Astrocyte (in vitro differentiated cells and primary cell): ENCODE measurements at regions not wholly inside any gene's neighbourhood (a gene's known extent, or its start where the extent isn't known, plus 50 kb on each side); places are given as distances from the start of the nearest gene placed in this dataset.

Experiments used
- DNase-seq: peaks from one replicate; pipeline ENCODE4 v3.0.0-alpha.2; 2010; ENCODE audit warnings: low read depth
- FAIRE-seq: peaks from 2 replicates; lab custom pipeline; 2011; peaks lifted over from hg19 to GRCh38; lab: Jason Lieb, UNC
- H2AFZ ChIP-seq: 2 replicates; pipeline ENCODE4 v1.6.0; 2012; ENCODE audit warnings: low read depth, low read length, inconsistent platforms
- H3K27ac ChIP-seq: 2 replicates; pipeline ENCODE4 v1.5.1; 2011; ENCODE audit warnings: low read depth, low read length, inconsistent platforms
- H3K27me3 ChIP-seq: 2 replicates; pipeline ENCODE4 v1.6.0; 2011; ENCODE audit warnings: low read length, inconsistent platforms; ENCODE audit not compliant: insufficient read depth
- H3K36me3 ChIP-seq: 2 replicates; pipeline ENCODE4 v1.5.1; 2011; ENCODE audit warnings: low read length, inconsistent platforms; ENCODE audit not compliant: insufficient read depth
- H3K4me1 ChIP-seq: 2 replicates; pipeline ENCODE4 v1.5.1; 2011; ENCODE audit warnings: low read length, inconsistent platforms; ENCODE audit not compliant: insufficient read depth
- H3K4me2 ChIP-seq: 2 replicates; pipeline ENCODE4 v1.6.0; 2012; ENCODE audit warnings: low read length, inconsistent platforms
- H3K4me3 ChIP-seq: 2 replicates; pipeline ENCODE4 v1.5.1; 2011; ENCODE audit warnings: low read depth, mild to moderate bottlenecking, low read length, inconsistent platforms; ENCODE audit not compliant: insufficient read depth
- H3K79me2 ChIP-seq: 2 replicates; pipeline ENCODE4 v1.6.0; 2012; ENCODE audit warnings: mild to moderate bottlenecking, low read length, inconsistent platforms; ENCODE audit not compliant: insufficient read depth
- H3K9ac ChIP-seq: 2 replicates; pipeline ENCODE4 v1.6.0; 2012; ENCODE audit warnings: mild to moderate bottlenecking, low read length, inconsistent platforms
- H3K9me3 ChIP-seq: 2 replicates; pipeline ENCODE4 v1.5.1; 2012; ENCODE audit warnings: low read depth, mild to moderate bottlenecking, low read length, inconsistent platforms; ENCODE audit not compliant: insufficient read depth
- H4K20me1 ChIP-seq: 2 replicates; pipeline ENCODE4 v1.6.0; 2012; ENCODE audit warnings: low read length, inconsistent platforms; ENCODE audit not compliant: insufficient read depth
- H3K27ac Mint-ChIP-seq: one replicate; pipeline ENCODE4 v1.8.0; 2021; ENCODE audit warnings: mild to moderate bottlenecking, mixed read lengths; ENCODE audit not compliant: unreplicated experiment
- H3K27me3 Mint-ChIP-seq: one replicate; pipeline ENCODE4 v1.8.0; 2021; ENCODE audit warnings: low read depth, mixed read lengths; ENCODE audit not compliant: unreplicated experiment
- H3K36me3 Mint-ChIP-seq: one replicate; pipeline ENCODE4 v1.8.0; 2021; ENCODE audit warnings: low read depth, mixed read lengths; ENCODE audit not compliant: unreplicated experiment
- H3K4me1 Mint-ChIP-seq: one replicate; pipeline ENCODE4 v1.8.0; 2021; ENCODE audit warnings: low read depth, mixed read lengths; ENCODE audit not compliant: unreplicated experiment
- H3K4me3 Mint-ChIP-seq: one replicate; pipeline ENCODE4 v1.8.0; 2021; ENCODE audit warnings: mild to moderate bottlenecking, moderate library complexity, mixed read lengths; ENCODE audit not compliant: unreplicated experiment
- H3K9me3 Mint-ChIP-seq: one replicate; pipeline ENCODE4 v1.8.0; 2021; ENCODE audit warnings: mild to moderate bottlenecking, mixed read lengths; ENCODE audit not compliant: unreplicated experiment
- EZH2 ChIP-seq: IDR thresholded peaks from 2 replicates; pipeline ENCODE4 v1.6.1; 2012; ENCODE audit warnings: mild to moderate bottlenecking, low read length, inconsistent platforms; ENCODE audit not compliant: insufficient read depth
- TF ChIP-seq, protein P1 (sequence below): IDR thresholded peaks from 2 replicates; pipeline ENCODE4 v1.5.1; 2011; ENCODE audit warnings: low read depth, mild to moderate bottlenecking, inconsistent platforms, low read length, moderate library complexity; ENCODE audit not compliant: insufficient read depth

DNA sequence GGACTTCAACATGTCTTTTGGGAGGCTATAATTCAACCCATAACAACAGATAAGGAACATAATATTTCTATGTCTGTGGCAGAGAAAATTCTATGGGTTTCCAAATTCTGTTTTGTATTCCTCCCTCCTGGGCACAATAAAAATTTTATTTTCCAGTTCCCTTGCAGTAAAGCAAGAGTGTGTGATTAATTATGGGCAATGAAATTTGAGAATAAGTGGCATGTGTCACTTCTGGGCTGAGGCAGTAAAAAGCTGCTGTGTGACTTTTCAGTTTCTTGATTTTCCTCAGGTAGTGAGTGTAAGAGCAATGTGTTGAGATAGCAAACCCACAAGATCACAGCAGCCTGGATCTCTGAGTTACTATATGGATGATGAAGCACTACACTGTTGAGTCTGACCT, 216.4 kb downstream of the MEIS1 start:
- Histone ChIP-seq H3K4me1 (no peaks in the 10 kb centered on the region), H3K79me2 (no peaks in the 10 kb centered on the region), H3K27me3 (no peaks in the 10 kb centered on the region), H3K9ac (no peak overlapping the region), H2AFZ (no peak overlapping the region), H3K9me3 (no peaks in the 10 kb centered on the region), H3K36me3 (no peaks in the 10 kb centered on the region), H3K4me3 (no peak overlapping the region), H3K27ac (no peak overlapping the region), H4K20me1 (no peaks in the 10 kb centered on the region), H3K4me2 (no peak overlapping the region)
- Mint-ChIP-seq H3K4me3 (no peak overlapping the region), H3K36me3 (no peaks in the 10 kb centered on the region), H3K9me3 (peaks cover 6% of the 10 kb centered on the region), H3K27me3 (no peaks in the 10 kb centered on the region), H3K4me1 (no peaks in the 10 kb centered on the region), H3K27ac (no peak overlapping the region)
- DNase-seq = no peak
- no peak for FAIRE-seq
- no peak for TF ChIP-seq EZH2
- TF ChIP-seq, protein P1, sequence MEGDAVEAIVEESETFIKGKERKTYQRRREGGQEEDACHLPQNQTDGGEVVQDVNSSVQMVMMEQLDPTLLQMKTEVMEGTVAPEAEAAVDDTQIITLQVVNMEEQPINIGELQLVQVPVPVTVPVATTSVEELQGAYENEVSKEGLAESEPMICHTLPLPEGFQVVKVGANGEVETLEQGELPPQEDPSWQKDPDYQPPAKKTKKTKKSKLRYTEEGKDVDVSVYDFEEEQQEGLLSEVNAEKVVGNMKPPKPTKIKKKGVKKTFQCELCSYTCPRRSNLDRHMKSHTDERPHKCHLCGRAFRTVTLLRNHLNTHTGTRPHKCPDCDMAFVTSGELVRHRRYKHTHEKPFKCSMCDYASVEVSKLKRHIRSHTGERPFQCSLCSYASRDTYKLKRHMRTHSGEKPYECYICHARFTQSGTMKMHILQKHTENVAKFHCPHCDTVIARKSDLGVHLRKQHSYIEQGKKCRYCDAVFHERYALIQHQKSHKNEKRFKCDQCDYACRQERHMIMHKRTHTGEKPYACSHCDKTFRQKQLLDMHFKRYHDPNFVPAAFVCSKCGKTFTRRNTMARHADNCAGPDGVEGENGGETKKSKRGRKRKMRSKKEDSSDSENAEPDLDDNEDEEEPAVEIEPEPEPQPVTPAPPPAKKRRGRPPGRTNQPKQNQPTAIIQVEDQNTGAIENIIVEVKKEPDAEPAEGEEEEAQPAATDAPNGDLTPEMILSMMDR = no peak

DNA sequence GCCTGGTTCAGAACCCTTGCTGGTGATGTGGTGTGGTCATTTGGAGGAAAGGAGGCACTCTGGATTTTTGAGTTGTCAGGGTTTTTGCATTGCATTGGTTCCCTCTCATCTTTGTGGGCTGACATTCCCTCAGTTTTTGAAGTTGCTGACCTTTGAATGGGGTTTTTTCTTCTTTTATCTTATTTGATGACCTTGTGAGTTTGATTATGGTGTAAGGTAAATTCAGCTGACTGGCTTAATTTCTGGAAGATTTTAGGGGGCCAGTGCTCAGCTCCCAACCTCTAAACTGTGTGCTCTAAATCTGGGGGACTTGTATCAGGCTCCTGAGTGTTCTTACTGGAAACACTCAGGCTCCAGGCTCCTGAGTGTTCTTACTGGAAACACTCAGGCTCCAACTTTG, 225.9 kb downstream of the MEIS1 start:
- H3K4me2 ChIP-seq = no peak overlapping the region
- DNase-seq (no peak), FAIRE-seq (no peak)
- H3K9me3 Mint-ChIP-seq = peaks cover 6% of the 10 kb centered on the region
- H3K4me3 ChIP-seq = no peak overlapping the region
- H3K27ac ChIP-seq = no peak overlapping the region
- no peak overlapping the region for H3K4me3 Mint-ChIP-seq
- H3K4me1 ChIP-seq = no peaks in the 10 kb centered on the region
- no peaks in the 10 kb centered on the region for H3K36me3 Mint-ChIP-seq
- TF ChIP-seq, protein P1 = no peak
- no peak for TF ChIP-seq EZH2
- H3K9me3 ChIP-seq = no peaks in the 10 kb centered on the region
- no peaks in the 10 kb centered on the region for H3K79me2 ChIP-seq
- H2AFZ ChIP-seq = no peak overlapping the region
- peaks cover 8% of the 10 kb centered on the region for H3K4me1 Mint-ChIP-seq
- no peak overlapping the region for H3K27ac Mint-ChIP-seq
- H4K20me1 ChIP-seq = no peaks in the 10 kb centered on the region
- H3K9ac ChIP-seq = no peak overlapping the region
- H3K36me3 ChIP-seq = no peaks in the 10 kb centered on the region
- H3K27me3 Mint-ChIP-seq = peaks cover 2% of the 10 kb centered on the region
- H3K27me3 ChIP-seq = no peaks in the 10 kb centered on the region

DNA sequence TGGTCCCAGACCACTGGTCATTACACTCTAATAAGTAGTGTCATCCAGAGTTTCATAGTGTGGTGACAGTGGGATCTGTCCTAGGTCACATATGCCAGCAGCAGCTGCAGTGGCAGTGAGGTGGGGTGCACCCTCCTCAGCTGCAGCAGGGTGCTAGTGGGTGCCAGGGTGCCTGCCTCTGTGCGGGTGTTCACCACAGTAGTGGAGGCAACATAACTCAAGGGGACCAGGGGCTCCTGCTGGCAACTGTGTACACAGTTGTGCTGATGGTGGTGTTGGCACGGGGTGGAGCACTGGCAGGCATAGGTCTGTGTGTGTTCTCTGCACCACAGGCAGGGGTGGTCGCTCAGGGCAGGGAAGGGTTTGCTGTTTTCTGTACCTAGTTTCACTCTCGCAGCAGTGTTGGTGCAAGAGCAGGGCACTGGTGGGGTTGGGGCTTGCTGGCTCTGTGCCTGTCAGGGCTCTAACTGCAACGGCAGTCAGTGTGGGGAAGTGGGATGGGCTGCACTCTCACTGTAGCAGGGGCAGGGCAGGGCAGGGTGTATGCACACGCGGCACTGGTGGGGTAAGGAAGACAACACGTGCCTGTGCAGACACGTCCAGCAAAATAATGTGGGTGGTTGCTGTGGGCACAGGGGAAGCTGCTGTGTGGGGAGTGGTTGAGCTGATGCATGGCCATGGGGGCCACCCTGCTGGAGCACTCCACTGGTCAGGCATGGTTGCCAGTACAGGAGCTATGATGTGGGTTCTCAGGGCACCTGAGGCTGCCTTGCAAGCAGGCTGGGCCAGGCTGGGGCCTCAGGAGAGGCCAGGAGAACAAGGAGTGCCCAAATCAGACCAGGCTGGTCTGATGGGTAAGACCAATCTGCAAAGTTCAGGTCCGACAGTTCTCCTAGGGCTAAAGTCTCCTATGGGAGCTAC, 226.6 kb downstream of the MEIS1 start:
- no peak overlapping the region for H2AFZ ChIP-seq

More for the DNA sequence above, 226.6 kb downstream of the MEIS1 start:
- no peak overlapping the region for H3K4me2 ChIP-seq
- H3K27me3 Mint-ChIP-seq = peaks cover 2% of the 10 kb centered on the region
- no peaks in the 10 kb centered on the region for H3K36me3 ChIP-seq
- DNase-seq (no peak), FAIRE-seq (no peak)
- no peaks in the 10 kb centered on the region for H3K9me3 ChIP-seq
- H3K4me1 Mint-ChIP-seq = peaks cover 8% of the 10 kb centered on the region
- no peak overlapping the region for H3K4me3 Mint-ChIP-seq
- no peak overlapping the region for H3K4me3 ChIP-seq
- H3K27ac ChIP-seq = no peak overlapping the region
- H4K20me1 ChIP-seq = no peaks in the 10 kb centered on the region
- H3K27me3 ChIP-seq = no peaks in the 10 kb centered on the region
- peaks cover 6% of the 10 kb centered on the region for H3K9me3 Mint-ChIP-seq
- no peaks in the 10 kb centered on the region for H3K79me2 ChIP-seq
- no peak overlapping the region for H3K9ac ChIP-seq
- TF ChIP-seq, protein P1 = no peak
- TF ChIP-seq EZH2 = no peak
- no peak overlapping the region for H3K27ac Mint-ChIP-seq
- H3K36me3 Mint-ChIP-seq = no peaks in the 10 kb centered on the region
- no peaks in the 10 kb centered on the region for H3K4me1 ChIP-seq
